Adrenal gland (tissue), 5 donors: ENCODE measurements at regions not wholly inside any gene's neighbourhood (a gene's known extent, or its start where the extent isn't known, plus 50 kb on each side); places are given as distances from the start of the nearest gene placed in this dataset.

Experiments
- CTCF ChIP-seq, 6 experiments: fragments of 450-650 bp in 4 of 6; fragments of 200-600 bp in 2 of 6; sonication (generic) in 1 of 6; IDR thresholded peaks; 1 replicate in 5 of 6; 2 replicates in 1 of 6; pipeline versions ENCODE4 v1.5.1 to v1.8.0; 2016 to 2021; ENCODE audit warnings: antibody characterized with exemption in 6 of 6, mild to moderate bottlenecking in 2 of 6, moderate library complexity in 1 of 6
- POLR2A ChIP-seq, 2 donors: fragments of 450-650 bp; IDR thresholded peaks; one replicate each; pipeline ENCODE4 v1.6.1; 2017; ENCODE audit warnings: antibody characterized with exemption in 2 of 2, mild to moderate bottlenecking in 2 of 2, moderate library complexity in 1 of 2
- donor health status: DM: no; HTN: no; CAD: no.

- TF ChIP-seq CTCF (IDR thresholded peaks at IDR 0.05) (no peak), POLR2A (IDR thresholded peaks at IDR 0.05) (no peak)
Measured at GRCh38 chr16:51981725-51982124, 565.2 kb downstream of the TOX3 start.
